Breast epithelium (tissue), 3 donors: ENCODE measurements at regions not wholly inside any gene's neighbourhood (a gene's known extent, or its start where the extent isn't known, plus 50 kb on each side); places are given as distances from the start of the nearest gene placed in this dataset.

Experiments
- POLR2A ChIP-seq: fragments of 450-650 bp; IDR thresholded peaks from one replicate; pipeline ENCODE4 v1.6.1; 2016; ENCODE audit warnings: antibody characterized with exemption, mild to moderate bottlenecking, moderate library complexity
- TF ChIP-seq, protein P1 (sequence below), 3 donors: fragments of 450-650 bp; IDR thresholded peaks; one replicate each; pipeline ENCODE4 v1.5.1; 2016 to 2017; ENCODE audit warnings: antibody characterized with exemption in 3 of 3, mild to moderate bottlenecking in 3 of 3, moderate library complexity in 3 of 3

DNA sequence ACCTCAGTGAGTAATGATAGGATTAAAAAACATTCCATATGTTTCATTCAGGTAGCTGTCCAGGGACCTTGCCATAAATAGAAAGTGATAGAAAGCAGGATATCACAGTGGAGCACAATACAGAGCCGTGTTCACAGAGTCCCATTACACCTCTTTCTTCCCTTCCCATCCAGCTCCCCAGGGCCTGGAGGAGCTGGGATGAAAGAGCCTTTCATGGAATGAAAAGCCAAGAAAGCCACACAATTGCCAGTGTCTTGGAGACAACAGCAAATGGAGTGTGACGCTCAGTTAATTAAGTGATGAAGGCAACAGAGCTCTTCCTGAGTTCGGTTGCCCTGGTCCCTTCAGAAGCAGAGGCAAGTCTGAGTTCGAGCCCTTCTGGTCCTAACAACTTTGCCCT lies 387.3 kb upstream of the PLXNA2 start:
- TF ChIP-seq, protein P1, sequence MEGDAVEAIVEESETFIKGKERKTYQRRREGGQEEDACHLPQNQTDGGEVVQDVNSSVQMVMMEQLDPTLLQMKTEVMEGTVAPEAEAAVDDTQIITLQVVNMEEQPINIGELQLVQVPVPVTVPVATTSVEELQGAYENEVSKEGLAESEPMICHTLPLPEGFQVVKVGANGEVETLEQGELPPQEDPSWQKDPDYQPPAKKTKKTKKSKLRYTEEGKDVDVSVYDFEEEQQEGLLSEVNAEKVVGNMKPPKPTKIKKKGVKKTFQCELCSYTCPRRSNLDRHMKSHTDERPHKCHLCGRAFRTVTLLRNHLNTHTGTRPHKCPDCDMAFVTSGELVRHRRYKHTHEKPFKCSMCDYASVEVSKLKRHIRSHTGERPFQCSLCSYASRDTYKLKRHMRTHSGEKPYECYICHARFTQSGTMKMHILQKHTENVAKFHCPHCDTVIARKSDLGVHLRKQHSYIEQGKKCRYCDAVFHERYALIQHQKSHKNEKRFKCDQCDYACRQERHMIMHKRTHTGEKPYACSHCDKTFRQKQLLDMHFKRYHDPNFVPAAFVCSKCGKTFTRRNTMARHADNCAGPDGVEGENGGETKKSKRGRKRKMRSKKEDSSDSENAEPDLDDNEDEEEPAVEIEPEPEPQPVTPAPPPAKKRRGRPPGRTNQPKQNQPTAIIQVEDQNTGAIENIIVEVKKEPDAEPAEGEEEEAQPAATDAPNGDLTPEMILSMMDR (IDR thresholded peaks at IDR 0.05) = no peak
- TF ChIP-seq POLR2A = no peak
